DND-41 (cell line): ENCODE measurements at regions not wholly inside any gene's neighbourhood (a gene's known extent, or its start where the extent isn't known, plus 50 kb on each side); places are given as distances from the start of the nearest gene placed in this dataset.

Experiments
- ATAC-seq: fragments of 200-7000 bp; cut with Tn5 transposase; 3 replicates; pipeline ENCODE4 v1.9.1; 2021; ENCODE audit warnings: low read depth; ENCODE audit not compliant: insufficient read depth
- DNase-seq: peaks from one replicate; pipeline ENCODE4 v3.0.0-alpha.2; 2020
- H2AFZ ChIP-seq: 2 replicates; pipeline ENCODE4 v1.6.0; 2012; ENCODE audit warnings: low read depth, low read length
- H3K27ac ChIP-seq: 2 replicates; pipeline ENCODE4 v1.5.1; 2012; ENCODE audit warnings: low read length, inconsistent platforms
- H3K27me3 ChIP-seq: fragments of 200-600 bp; sonication (generic); 2 replicates; pipeline ENCODE4 v1.6.0; 2012; ENCODE audit warnings: low read length, mild to moderate bottlenecking, inconsistent platforms; ENCODE audit not compliant: insufficient read depth, poor library complexity
- H3K36me3 ChIP-seq: 2 replicates; pipeline ENCODE4 v1.5.1; 2012; ENCODE audit warnings: low read length, inconsistent platforms; ENCODE audit not compliant: insufficient read depth
- H3K4me1 ChIP-seq: 2 replicates; pipeline ENCODE4 v1.5.1; 2012; ENCODE audit warnings: mild to moderate bottlenecking, low read length; ENCODE audit not compliant: insufficient read depth
- H3K4me2 ChIP-seq: 2 replicates; pipeline ENCODE4 v1.6.0; 2012; ENCODE audit warnings: mild to moderate bottlenecking, moderate library complexity, low read length, inconsistent platforms; ENCODE audit not compliant: insufficient read depth
- H3K4me3 ChIP-seq, 2 experiments: fragments of 200-600 bp in 1 of 2; shearing (Covaris generic) in 1 of 2; 2 replicates each; pipeline ENCODE4 v1.5.1; 2012 to 2016; ENCODE audit warnings: inconsistent platforms in 2 of 2, low read length in 2 of 2, mild to moderate bottlenecking in 2 of 2, low read depth in 1 of 2, moderate library complexity in 1 of 2
- H3K79me2 ChIP-seq: 2 replicates; pipeline ENCODE4 v1.6.0; 2012; ENCODE audit warnings: low read length, inconsistent platforms; ENCODE audit not compliant: insufficient read depth
- H3K9ac ChIP-seq: 2 replicates; pipeline ENCODE4 v1.6.0; 2012; ENCODE audit warnings: low read depth, mild to moderate bottlenecking, inconsistent platforms, low read length, moderate library complexity
- H3K9me3 ChIP-seq: 2 replicates; pipeline ENCODE4 v1.5.1; 2012; ENCODE audit warnings: low read length, moderate library complexity, mild to moderate bottlenecking, inconsistent platforms; ENCODE audit not compliant: insufficient read depth, severe bottlenecking
- H4K20me1 ChIP-seq: 2 replicates; pipeline ENCODE4 v1.6.0; 2012; ENCODE audit warnings: low read length; ENCODE audit not compliant: insufficient read depth
- EZH2 ChIP-seq: IDR thresholded peaks from 3 replicates; pipeline ENCODE4 v1.6.1; 2012; ENCODE audit warnings: borderline replicate concordance, low read depth, mild to moderate bottlenecking, moderate library complexity, low read length, inconsistent platforms; ENCODE audit not compliant: severe bottlenecking
- TF ChIP-seq, protein P1 (sequence below): IDR thresholded peaks from 2 replicates; pipeline ENCODE4 v1.5.1; 2012; ENCODE audit warnings: borderline replicate concordance, low read length, moderate library complexity, mild to moderate bottlenecking; ENCODE audit not compliant: poor library complexity, severe bottlenecking; ENCODE audit errors: extremely low read depth

DNA sequence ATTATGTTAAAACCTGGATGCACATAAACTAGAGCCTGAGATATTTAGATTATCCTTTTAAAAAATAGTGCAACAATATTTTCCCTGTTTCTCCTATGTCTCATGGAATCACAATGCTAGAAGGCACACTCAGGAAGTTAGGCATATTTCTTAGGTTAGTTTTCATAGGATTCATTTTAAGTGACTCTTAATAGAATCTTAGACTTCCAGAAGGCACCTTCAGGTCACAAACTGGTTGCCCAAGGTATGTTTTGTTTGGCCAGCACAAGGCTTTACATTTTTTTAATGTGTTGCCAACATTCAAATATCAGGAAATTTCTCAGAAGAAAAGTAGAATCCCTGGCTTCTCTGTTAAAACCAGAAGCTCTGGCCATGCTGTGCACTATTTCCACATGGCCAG, 129.3 kb downstream of the LNPK start:
- H3K4me3 ChIP-seq: no peak overlapping the region
- no peaks in the 10 kb centered on the region for H3K79me2 ChIP-seq
- no peak for DNase-seq
- ATAC-seq: no peak
- H3K9me3 ChIP-seq: no peaks in the 10 kb centered on the region
- no peaks in the 10 kb centered on the region for H4K20me1 ChIP-seq
- no peaks in the 10 kb centered on the region for H3K36me3 ChIP-seq
- H3K27ac ChIP-seq: no peak overlapping the region
- H3K9ac ChIP-seq: no peak overlapping the region
- TF ChIP-seq, protein P1, sequence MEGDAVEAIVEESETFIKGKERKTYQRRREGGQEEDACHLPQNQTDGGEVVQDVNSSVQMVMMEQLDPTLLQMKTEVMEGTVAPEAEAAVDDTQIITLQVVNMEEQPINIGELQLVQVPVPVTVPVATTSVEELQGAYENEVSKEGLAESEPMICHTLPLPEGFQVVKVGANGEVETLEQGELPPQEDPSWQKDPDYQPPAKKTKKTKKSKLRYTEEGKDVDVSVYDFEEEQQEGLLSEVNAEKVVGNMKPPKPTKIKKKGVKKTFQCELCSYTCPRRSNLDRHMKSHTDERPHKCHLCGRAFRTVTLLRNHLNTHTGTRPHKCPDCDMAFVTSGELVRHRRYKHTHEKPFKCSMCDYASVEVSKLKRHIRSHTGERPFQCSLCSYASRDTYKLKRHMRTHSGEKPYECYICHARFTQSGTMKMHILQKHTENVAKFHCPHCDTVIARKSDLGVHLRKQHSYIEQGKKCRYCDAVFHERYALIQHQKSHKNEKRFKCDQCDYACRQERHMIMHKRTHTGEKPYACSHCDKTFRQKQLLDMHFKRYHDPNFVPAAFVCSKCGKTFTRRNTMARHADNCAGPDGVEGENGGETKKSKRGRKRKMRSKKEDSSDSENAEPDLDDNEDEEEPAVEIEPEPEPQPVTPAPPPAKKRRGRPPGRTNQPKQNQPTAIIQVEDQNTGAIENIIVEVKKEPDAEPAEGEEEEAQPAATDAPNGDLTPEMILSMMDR: no peak
- no peak for TF ChIP-seq EZH2
- no peak overlapping the region for H2AFZ ChIP-seq
- H3K4me1 ChIP-seq: no peaks in the 10 kb centered on the region
- peaks cover 7% of the 10 kb centered on the region for H3K27me3 ChIP-seq
- H3K4me2 ChIP-seq: no peak overlapping the region

DNA sequence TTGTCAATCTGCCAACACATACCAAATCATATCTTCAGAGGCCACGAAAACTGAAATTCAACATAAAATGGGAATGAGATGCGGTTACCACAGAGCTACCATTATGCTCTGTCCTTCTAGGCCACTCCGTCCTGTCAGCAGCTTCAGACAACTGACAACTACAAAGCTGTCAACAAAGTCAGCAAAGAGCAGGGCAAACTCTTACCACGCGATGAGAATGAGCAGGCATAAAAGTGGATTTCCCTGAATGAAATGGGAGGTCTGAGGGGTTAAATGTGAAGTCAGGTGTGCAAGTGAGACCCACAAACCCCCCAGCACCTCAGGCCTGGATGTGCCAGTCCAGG, 130.1 kb downstream of the LNPK start:
- H3K4me1 ChIP-seq: no peaks in the 10 kb centered on the region
- TF ChIP-seq, protein P1: no peak
- TF ChIP-seq EZH2: no peak
- ATAC-seq (no peak), DNase-seq (no peak)
- H3K9ac ChIP-seq: no peak overlapping the region
- no peak overlapping the region for H3K4me2 ChIP-seq
- H3K36me3 ChIP-seq: no peaks in the 10 kb centered on the region
- H4K20me1 ChIP-seq: no peaks in the 10 kb centered on the region
- no peaks in the 10 kb centered on the region for H3K79me2 ChIP-seq
- H3K27me3 ChIP-seq: peaks cover 5% of the 10 kb centered on the region
- no peak overlapping the region for H3K4me3 ChIP-seq
- no peak overlapping the region for H2AFZ ChIP-seq
- H3K27ac ChIP-seq: no peak overlapping the region
- H3K9me3 ChIP-seq: no peaks in the 10 kb centered on the region

DNA sequence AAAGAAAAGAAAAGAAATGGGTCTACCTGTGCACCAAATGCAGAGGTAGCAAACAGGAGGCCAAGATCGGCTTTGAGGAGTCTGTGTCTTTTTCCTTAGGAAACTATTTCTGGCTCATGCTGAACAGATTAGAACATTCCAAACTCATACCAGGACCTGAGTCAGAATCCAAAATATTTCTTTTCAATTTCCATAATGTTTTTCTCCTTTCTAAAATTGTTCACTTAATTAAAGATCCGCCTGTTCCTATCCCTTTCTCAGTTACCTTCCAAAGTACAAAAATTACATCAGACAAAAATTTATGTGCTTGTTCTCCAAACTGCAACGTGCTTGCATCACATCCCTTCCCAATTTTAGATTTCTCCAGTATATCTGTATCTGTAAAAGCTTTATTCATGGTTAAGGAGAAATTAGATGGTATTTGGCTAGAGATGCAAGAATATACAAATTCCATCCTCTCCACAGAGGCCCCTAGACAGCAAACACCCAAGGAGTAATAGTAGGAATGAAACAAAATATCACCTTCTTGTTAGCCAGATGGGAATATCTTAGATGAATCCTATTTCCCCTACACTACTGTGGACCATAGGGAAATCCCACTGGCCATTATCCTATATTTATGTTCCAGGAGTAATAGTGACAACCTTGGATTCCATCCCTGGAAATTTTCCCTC, 130.6 kb downstream of the LNPK start:
- H3K79me2 ChIP-seq: no peaks in the 10 kb centered on the region
- no peaks in the 10 kb centered on the region for H3K36me3 ChIP-seq
- DNase-seq (no peak), ATAC-seq (no peak)
- no peak overlapping the region for H3K4me3 ChIP-seq
- no peak overlapping the region for H3K27ac ChIP-seq
- no peaks in the 10 kb centered on the region for H3K9me3 ChIP-seq
- no peak overlapping the region for H3K4me2 ChIP-seq
- H3K9ac ChIP-seq: no peak overlapping the region
- H4K20me1 ChIP-seq: no peaks in the 10 kb centered on the region
- H3K27me3 ChIP-seq: peaks cover 3% of the 10 kb centered on the region
- no peak for TF ChIP-seq EZH2
- TF ChIP-seq, protein P1: no peak
- no peaks in the 10 kb centered on the region for H3K4me1 ChIP-seq
- H2AFZ ChIP-seq: no peak overlapping the region
